Upper lobe of left lung (tissue), 4 donors: ENCODE measurements at regions not wholly inside any gene's neighbourhood (a gene's known extent, or its start where the extent isn't known, plus 50 kb on each side); places are given as distances from the start of the nearest gene placed in this dataset.

ENCODE experiments used
- CTCF ChIP-seq, 6 experiments: fragments of 450-650 bp in 4 of 6; fragments of 200-600 bp in 2 of 6; sonication (generic) in 2 of 6; IDR thresholded peaks; one replicate each; pipeline ENCODE4 v1.5.1; 2016 to 2019; ENCODE audit warnings: antibody characterized with exemption in 6 of 6
- POLR2A ChIP-seq, 4 donors: fragments of 450-650 bp; IDR thresholded peaks; one replicate each; pipeline ENCODE4 v1.5.1; 2016 to 2017; ENCODE audit warnings: antibody characterized with exemption in 4 of 4, mild to moderate bottlenecking in 2 of 4
- POLR2AphosphoS5 ChIP-seq, 2 donors: sonication (generic); formaldehyde crosslinking; IDR thresholded peaks; one replicate each; pipeline ENCODE4 v1.5.1; 2017; ENCODE audit warnings: antibody characterized with exemption in 2 of 2

GRCh38 chr12:97912943-97913342 lies 450.3 kb downstream of the RMST start:
- no peak for TF ChIP-seq CTCF (IDR thresholded peaks at IDR 0.05)
- TF ChIP-seq POLR2A (IDR thresholded peaks at IDR 0.05): no peak
- no peak for TF ChIP-seq POLR2AphosphoS5 (IDR thresholded peaks at IDR 0.05)
